Liver (tissue), 8 donors: ENCODE measurements at regions not wholly inside any gene's neighbourhood (a gene's known extent, or its start where the extent isn't known, plus 50 kb on each side); places are given as distances from the start of the nearest gene placed in this dataset.

Experiments used
- DNase-seq: peaks from one replicate; pipeline ENCODE4 v3.0.0-alpha.2; 2017; ENCODE audit warnings: low spot score
- H3K27ac ChIP-seq, 2 donors: one replicate each; pipeline ENCODE4 v1.7.0; 2013; ENCODE audit warnings: inconsistent platforms in 2 of 2, low read length in 2 of 2, control low read depth in 1 of 2, low read depth in 1 of 2, mild to moderate bottlenecking in 1 of 2
- H3K27me3 ChIP-seq, 4 donors: one replicate each; pipeline versions ENCODE4 v1.6.1 to v1.7.0; 2013; ENCODE audit warnings: low read length in 3 of 4, inconsistent platforms in 1 of 4, mild to moderate bottlenecking in 1 of 4, moderate library complexity in 1 of 4; ENCODE audit not compliant: control insufficient read depth in 4 of 4, insufficient read depth in 4 of 4
- H3K36me3 ChIP-seq, 4 donors: one replicate each; pipeline versions ENCODE4 v1.6.1 to v1.7.0; 2013; ENCODE audit warnings: low read length in 3 of 4, mild to moderate bottlenecking in 3 of 4, low read depth in 1 of 4, moderate library complexity in 1 of 4; ENCODE audit not compliant: control insufficient read depth in 4 of 4, insufficient read depth in 3 of 4
- H3K4me1 ChIP-seq, 4 donors: one replicate each; pipeline versions ENCODE4 v1.6.1 to v1.7.0; 2013; ENCODE audit warnings: low read length in 3 of 4, mild to moderate bottlenecking in 3 of 4, moderate library complexity in 1 of 4; ENCODE audit not compliant: control insufficient read depth in 4 of 4, insufficient read depth in 4 of 4
- H3K4me3 ChIP-seq, 3 donors: one replicate each; pipeline versions ENCODE4 v1.6.1 to v1.7.0; 2013; ENCODE audit warnings: low read length in 3 of 3, control low read depth in 1 of 3, low read depth in 1 of 3, mild to moderate bottlenecking in 1 of 3
- H3K9ac ChIP-seq, 2 donors: one replicate each; pipeline ENCODE4 v1.7.0; 2013; ENCODE audit warnings: low read length in 2 of 2, mild to moderate bottlenecking in 2 of 2, moderate library complexity in 2 of 2, control low read depth in 1 of 2, low read depth in 1 of 2
- H3K9me3 ChIP-seq, 4 donors: one replicate each; pipeline versions ENCODE4 v1.6.1 to v1.7.0; 2013; ENCODE audit warnings: low read length in 3 of 4; ENCODE audit not compliant: control insufficient read depth in 4 of 4
- ATF3 ChIP-seq: IDR thresholded peaks from 2 replicates; pipeline ENCODE4 v1.6.1; 2016; ENCODE audit warnings: antibody characterized with exemption
- CTCF ChIP-seq: fragments of 150-350 bp; IDR thresholded peaks from 2 replicates; pipeline ENCODE4 v1.5.1; 2017; ENCODE audit warnings: improper control_type of control experiment, low read depth, low read length; ENCODE audit not compliant: missing input control
- EGR1 ChIP-seq, 2 donors: IDR thresholded peaks; 2 replicates each; pipeline ENCODE4 v1.6.1; 2016 to 2018; ENCODE audit warnings: antibody characterized with exemption in 2 of 2, low read depth in 2 of 2
- FOXA1 ChIP-seq: IDR thresholded peaks from 2 replicates; pipeline ENCODE4 v1.6.1; 2016; ENCODE audit warnings: antibody characterized with exemption
- FOXA2 ChIP-seq: IDR thresholded peaks from 2 replicates; pipeline ENCODE4 v1.6.1; 2016; ENCODE audit warnings: antibody characterized with exemption
- GABPA ChIP-seq, 2 donors: IDR thresholded peaks in 1 of 2; conservative IDR thresholded peaks in 1 of 2; 2 replicates each; pipeline ENCODE4 v1.6.1; 2016; ENCODE audit warnings: antibody characterized with exemption in 2 of 2, mild to moderate bottlenecking in 1 of 2, moderate library complexity in 1 of 2
- HNF4A ChIP-seq, 2 donors: conservative IDR thresholded peaks; 2 replicates each; pipeline ENCODE4 v1.6.1; 2016; ENCODE audit warnings: antibody characterized with exemption in 2 of 2, mild to moderate bottlenecking in 2 of 2
- HNF4G ChIP-seq: IDR thresholded peaks from 2 replicates; pipeline ENCODE4 v1.6.1; 2016; ENCODE audit warnings: antibody characterized with exemption
- JUND ChIP-seq, 2 donors: IDR thresholded peaks; 2 replicates each; pipeline ENCODE4 v1.6.1; 2016; ENCODE audit warnings: antibody characterized with exemption in 2 of 2
- MAX ChIP-seq: IDR thresholded peaks from 2 replicates; pipeline ENCODE4 v1.6.1; 2016; ENCODE audit warnings: antibody characterized with exemption
- NR2F2 ChIP-seq: IDR thresholded peaks from 2 replicates; pipeline ENCODE4 v1.6.1; 2016; ENCODE audit warnings: antibody characterized with exemption
- RAD21 ChIP-seq, 2 donors: IDR thresholded peaks; 2 replicates each; pipeline ENCODE4 v1.6.1; 2016; ENCODE audit warnings: antibody characterized with exemption in 2 of 2, mild to moderate bottlenecking in 2 of 2
- REST ChIP-seq: IDR thresholded peaks from 2 replicates; pipeline ENCODE4 v1.6.1; 2016; ENCODE audit warnings: antibody characterized with exemption, mild to moderate bottlenecking
- RXRA ChIP-seq, 2 donors: IDR thresholded peaks; 2 replicates each; pipeline ENCODE4 v1.6.1; 2017 to 2018; ENCODE audit warnings: antibody characterized with exemption in 2 of 2, mild to moderate bottlenecking in 1 of 2
- SP1 ChIP-seq: IDR thresholded peaks from 2 replicates; pipeline ENCODE4 v1.6.1; 2018; ENCODE audit warnings: antibody characterized with exemption, mild to moderate bottlenecking
- TAF1 ChIP-seq: conservative IDR thresholded peaks from 2 replicates; pipeline ENCODE4 v1.6.1; 2016; ENCODE audit warnings: antibody characterized with exemption, mild to moderate bottlenecking
- YY1 ChIP-seq: IDR thresholded peaks from 2 replicates; pipeline ENCODE4 v1.6.1; 2016; ENCODE audit warnings: antibody characterized with exemption, mild to moderate bottlenecking
- ZBTB33 ChIP-seq: IDR thresholded peaks from 2 replicates; pipeline ENCODE4 v1.6.1; 2016; ENCODE audit warnings: antibody characterized with exemption
- WGBS: extraction: QIAGEN DNeasy Blood & Tissue Kit; methylation state at CpG from one replicate; pipeline ENCODE4 v1.1.7; 2013; 5-methylcytosine and 5-hydroxymethylcytosine counted together
- donor health status: healthy.
- donor health status: healthy.
- donor health status: healthy.
- donor health status: healthy.
- donor health status: healthy.

GRCh38 chr4:181085557-181085956, 1157.6 kb upstream of the TENM3 start:
- TF ChIP-seq HNF4G (no peak), ATF3 (no peak), RXRA (IDR thresholded peaks at IDR 0.05) (no peak), TAF1 (no peak), CTCF (no peak), HNF4A (conservative IDR thresholded peaks at IDR 0.05) (no peak), FOXA1 (no peak), SP1 (no peak), ZBTB33 (no peak), RAD21 (IDR thresholded peaks at IDR 0.05) (no peak)
- Histone ChIP-seq H3K4me1 (no peaks in the 10 kb centered on the region), H3K27me3 (no peaks in the 10 kb centered on the region), H3K9me3 (no peaks in the 10 kb centered on the region), H3K4me3 (no peak overlapping the region), H3K36me3 (no peaks in the 10 kb centered on the region), H3K9ac (no peak overlapping the region), H3K27ac (no peak overlapping the region)
- WGBS, result 76% methylated on average over 3 of the region's 3 CpGs
- no peak for DNase-seq

GRCh38 chr4:181105487-181105886, 1137.7 kb upstream of the TENM3 start:
- H3K36me3 ChIP-seq, result no peaks in the 10 kb centered on the region
- no peaks in the 10 kb centered on the region for H3K27me3 ChIP-seq
- H3K4me3 ChIP-seq, result no peak overlapping the region
- WGBS, result 81% methylated on average over 1 of the region's 1 CpG
- H3K4me1 ChIP-seq, result no peaks in the 10 kb centered on the region
- DNase-seq, result no peak
- no peak for TF ChIP-seq HNF4A (conservative IDR thresholded peaks at IDR 0.05)
- TF ChIP-seq ZBTB33, result no peak
- TF ChIP-seq SP1, result no peak
- no peak for TF ChIP-seq GABPA (IDR thresholded peaks at IDR 0.05 in 1 of 2, conservative IDR thresholded peaks at IDR 0.05 in 1 of 2)
- TF ChIP-seq REST, result no peak
- TF ChIP-seq HNF4G, result no peak
- no peak for TF ChIP-seq MAX
- no peak for TF ChIP-seq RAD21 (IDR thresholded peaks at IDR 0.05)
- TF ChIP-seq CTCF, result no peak
- TF ChIP-seq EGR1 (IDR thresholded peaks at IDR 0.05; ENCODE audit: low read depth in 2 of 2), result no peak
- no peak for TF ChIP-seq RXRA (IDR thresholded peaks at IDR 0.05)
- no peak for TF ChIP-seq NR2F2
- no peak for TF ChIP-seq YY1
- no peak for TF ChIP-seq ATF3
- TF ChIP-seq JUND (IDR thresholded peaks at IDR 0.05), result no peak
- TF ChIP-seq TAF1, result no peak
- TF ChIP-seq FOXA1, result no peak
- no peak for TF ChIP-seq FOXA2
- no peak overlapping the region for H3K9ac ChIP-seq
- no peak overlapping the region for H3K27ac ChIP-seq
- no peaks in the 10 kb centered on the region for H3K9me3 ChIP-seq
